ENCODE measurements at regions not wholly inside any gene's neighbourhood (a gene's known extent, or its start where the extent isn't known, plus 50 kb on each side); places are given as distances from the start of the nearest gene placed in this dataset.

- ATAC-seq (no peak), DNase-seq (ENCODE audit: low read depth in 1 of 2, low spot score in 1 of 2) (no peak), FAIRE-seq (peak; percentile 13)
- H3K4me2 ChIP-seq: no peak overlapping the region
- no peaks in the 10 kb centered on the region for H3K9me3 ChIP-seq
- no peak overlapping the region for H3K27ac ChIP-seq
- 76% methylated on average over 5 of the region's 5 CpGs for WGBS (ENCODE audit: missing lambda C conversion rate)
- POLR2A ChIA-PET: no interaction called here
- CTCF ChIA-PET: interaction anchor here (1.3 kb wide), 1 partner anchor 15 kb away, joined by 4 read pairs; no protein-coding TSS in a partner anchor
- TF ChIP-seq FOSB (CRISPR knock-in tag; IDR thresholded peaks at IDR 0.05): no peak
- no peak for TF ChIP-seq RFX5 (IDR thresholded peaks at IDR 0.05)
- TF ChIP-seq CEBPB (IDR thresholded peaks at IDR 0.05): no peak
- no peak for TF ChIP-seq CHD2 (IDR thresholded peaks at IDR 0.05; ENCODE audit: low read length, partially characterized antibody)
- TF ChIP-seq HOXA7 (CRISPR knock-in tag; IDR thresholded peaks at IDR 0.05): no peak
- TF ChIP-seq TFCP2L1 (CRISPR knock-in tag; IDR thresholded peaks at IDR 0.05): no peak
- no peak for TF ChIP-seq KDM1A (IDR thresholded peaks at IDR 0.05; ENCODE audit: low read depth)
- TF ChIP-seq, protein P1, sequence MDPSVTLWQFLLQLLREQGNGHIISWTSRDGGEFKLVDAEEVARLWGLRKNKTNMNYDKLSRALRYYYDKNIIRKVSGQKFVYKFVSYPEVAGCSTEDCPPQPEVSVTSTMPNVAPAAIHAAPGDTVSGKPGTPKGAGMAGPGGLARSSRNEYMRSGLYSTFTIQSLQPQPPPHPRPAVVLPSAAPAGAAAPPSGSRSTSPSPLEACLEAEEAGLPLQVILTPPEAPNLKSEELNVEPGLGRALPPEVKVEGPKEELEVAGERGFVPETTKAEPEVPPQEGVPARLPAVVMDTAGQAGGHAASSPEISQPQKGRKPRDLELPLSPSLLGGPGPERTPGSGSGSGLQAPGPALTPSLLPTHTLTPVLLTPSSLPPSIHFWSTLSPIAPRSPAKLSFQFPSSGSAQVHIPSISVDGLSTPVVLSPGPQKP (IDR thresholded peaks at IDR 0.05; ENCODE audit: low read depth, low read length): no peak
- TF ChIP-seq ZFP36 (IDR thresholded peaks at IDR 0.05; ENCODE audit: borderline replicate concordance, partially characterized antibody): no peak
- no peak for TF ChIP-seq MAZ (IDR thresholded peaks at IDR 0.05; ENCODE audit: borderline replicate concordance, low read depth, low read length)
- no peak for TF ChIP-seq NFE2L2 (conservative IDR thresholded peaks at IDR 0.05; ENCODE audit: low read length)
- no peak for TF ChIP-seq USF2 (IDR thresholded peaks at IDR 0.05)
- TF ChIP-seq REST (IDR thresholded peaks at IDR 0.05): no peak
- no peak for TF ChIP-seq JUN (IDR thresholded peaks at IDR 0.05)
- TF ChIP-seq RCOR1 (IDR thresholded peaks at IDR 0.05; ENCODE audit: low read depth, low read length): no peak
- no peak for TF ChIP-seq ZC3H11A (IDR thresholded peaks at IDR 0.05)
- TF ChIP-seq MYC (IDR thresholded peaks at IDR 0.05; ENCODE audit: borderline replicate concordance, low read length): no peak
- TF ChIP-seq CHD4 (IDR thresholded peaks at IDR 0.05; ENCODE audit: borderline replicate concordance): no peak
- TF ChIP-seq HDAC2 (IDR thresholded peaks at IDR 0.05): no peak
- no peak overlapping the region for H3K4me3 ChIP-seq
- H3K4me1 ChIP-seq: no peaks in the 10 kb centered on the region
Observed at GRCh38 chr11:57100638-57101331, 81.0 kb upstream of the LRRC55 start.

GRCh38 chr11:57103899-57104605 is 77.7 kb upstream of the LRRC55 start:
- H3K4me2 ChIP-seq: no peak overlapping the region
- no peak overlapping the region; a peak in 1 of 6 replicates for H3K27ac ChIP-seq
- WGBS (ENCODE audit: missing lambda C conversion rate): 83% methylated on average over 6 of the region's 6 CpGs
- no peak overlapping the region for H3K4me3 ChIP-seq
- H3K9me3 ChIP-seq: peaks cover 23% of the 10 kb centered on the region; the same call in 2 of the 3 replicates
- FAIRE-seq (no peak), DNase-seq (ENCODE audit: low read depth in 1 of 2, low spot score in 1 of 2) (no peak), ATAC-seq (no peak)
- H3K4me1 ChIP-seq: no peaks in the 10 kb centered on the region
- ChIA-PET CTCF (interaction anchor here (0.8 to 1.8 kb wide), 4 partner anchors 145 to 263 kb away, joined by 3 to 5 read pairs (median 4); no protein-coding TSS in a partner anchor), POLR2A (no interaction called here)
- no peak for TF ChIP-seq HDAC2 (IDR thresholded peaks at IDR 0.05)
